OCI-LY3 (cell line): ENCODE measurements at regions not wholly inside any gene's neighbourhood (a gene's known extent, or its start where the extent isn't known, plus 50 kb on each side); places are given as distances from the start of the nearest gene placed in this dataset.

ENCODE experiments used
- H2AFZ ChIP-seq: fragments of 200-600, 300-600 bp; shearing (Covaris generic); 2 replicates; pipeline ENCODE4 v1.6.0; 2014; ENCODE audit warnings: antibody characterized with exemption, low read depth, low read length
- H3K27ac ChIP-seq: fragments of 200-600, 300-600 bp; sonication (generic); 2 replicates; pipeline ENCODE4 v1.5.1; 2014; ENCODE audit warnings: mild to moderate bottlenecking, low read length, moderate library complexity, mixed read lengths
- H3K27me3 ChIP-seq: fragments of 200-600, 300-600 bp; sonication (generic); 2 replicates; pipeline ENCODE4 v1.6.1; 2014; ENCODE audit warnings: low read depth, low read length, mixed read lengths
- H3K36me3 ChIP-seq: fragments of 200-600, 300-600 bp; sonication (generic); replicated peaks from 2 replicates; pipeline ENCODE3; 2014; ENCODE audit warnings: low read depth, low read length, mixed read lengths
- H3K4me1 ChIP-seq: fragments of 300-600, 200-600 bp; sonication (generic); 2 replicates; pipeline ENCODE4 v1.6.1; 2014; ENCODE audit warnings: low read length, mixed read lengths
- H3K4me2 ChIP-seq: fragments of 200-600, 300-600 bp; sonication (generic); 2 replicates; pipeline ENCODE4 v1.6.1; 2014; ENCODE audit warnings: low read length, mixed read lengths
- H3K4me3 ChIP-seq: fragments of 300-600, 200-600 bp; sonication (generic); 2 replicates; pipeline ENCODE4 v1.5.1; 2014; ENCODE audit warnings: antibody characterized with exemption, mild to moderate bottlenecking, low read length, moderate library complexity
- H3K79me2 ChIP-seq: fragments of 300-600, 200-600 bp; shearing (Covaris generic); 2 replicates; pipeline ENCODE4 v1.6.1; 2014; ENCODE audit warnings: mild to moderate bottlenecking, low read length, mixed read lengths
- H3K9ac ChIP-seq: fragments of 300-600, 200-600 bp; shearing (Covaris generic); 2 replicates; pipeline ENCODE4 v1.6.0; 2014; ENCODE audit warnings: mild to moderate bottlenecking, low read length, moderate library complexity
- H3K9me3 ChIP-seq: fragments of 200-600, 300-600 bp; shearing (Covaris generic); 2 replicates; pipeline ENCODE4 v1.6.1; 2014; ENCODE audit warnings: low read length, mixed read lengths; ENCODE audit not compliant: insufficient read depth
- H4K20me1 ChIP-seq: fragments of 200-600, 300-600 bp; sonication (generic); 2 replicates; pipeline ENCODE4 v1.6.1; 2016; ENCODE audit warnings: low read length, mixed read lengths; ENCODE audit not compliant: insufficient read depth
- EZH2phosphoT487 ChIP-seq: fragments of 200-600 bp; shearing (Covaris generic); IDR thresholded peaks from 2 replicates; pipeline ENCODE4 v1.6.1; 2018; ENCODE audit warnings: antibody characterized with exemption, mixed run types, low read depth
- TF ChIP-seq, protein P1 (sequence below): fragments of 200-600, 300-600 bp; sonication (generic); IDR thresholded peaks from 2 replicates; pipeline ENCODE4 v1.5.1; 2014; ENCODE audit warnings: antibody characterized with exemption, low read length, low read depth

GRCh38 chr12:127696963-127697362 lies 570.0 kb upstream of the TMEM132C start:
- Histone ChIP-seq H2AFZ (no peak overlapping the region), H3K4me3 (no peak overlapping the region), H3K9me3 (no peaks in the 10 kb centered on the region), H3K36me3 (no peaks in the 10 kb centered on the region), H3K27ac (no peak overlapping the region), H3K9ac (no peak overlapping the region), H3K4me1 (no peaks in the 10 kb centered on the region), H3K79me2 (no peaks in the 10 kb centered on the region), H3K27me3 (peaks cover 21% of the 10 kb centered on the region), H4K20me1 (no peaks in the 10 kb centered on the region), H3K4me2 (no peak overlapping the region)
- no peak for TF ChIP-seq EZH2phosphoT487
- TF ChIP-seq, protein P1, sequence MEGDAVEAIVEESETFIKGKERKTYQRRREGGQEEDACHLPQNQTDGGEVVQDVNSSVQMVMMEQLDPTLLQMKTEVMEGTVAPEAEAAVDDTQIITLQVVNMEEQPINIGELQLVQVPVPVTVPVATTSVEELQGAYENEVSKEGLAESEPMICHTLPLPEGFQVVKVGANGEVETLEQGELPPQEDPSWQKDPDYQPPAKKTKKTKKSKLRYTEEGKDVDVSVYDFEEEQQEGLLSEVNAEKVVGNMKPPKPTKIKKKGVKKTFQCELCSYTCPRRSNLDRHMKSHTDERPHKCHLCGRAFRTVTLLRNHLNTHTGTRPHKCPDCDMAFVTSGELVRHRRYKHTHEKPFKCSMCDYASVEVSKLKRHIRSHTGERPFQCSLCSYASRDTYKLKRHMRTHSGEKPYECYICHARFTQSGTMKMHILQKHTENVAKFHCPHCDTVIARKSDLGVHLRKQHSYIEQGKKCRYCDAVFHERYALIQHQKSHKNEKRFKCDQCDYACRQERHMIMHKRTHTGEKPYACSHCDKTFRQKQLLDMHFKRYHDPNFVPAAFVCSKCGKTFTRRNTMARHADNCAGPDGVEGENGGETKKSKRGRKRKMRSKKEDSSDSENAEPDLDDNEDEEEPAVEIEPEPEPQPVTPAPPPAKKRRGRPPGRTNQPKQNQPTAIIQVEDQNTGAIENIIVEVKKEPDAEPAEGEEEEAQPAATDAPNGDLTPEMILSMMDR, result no peak

DNA sequence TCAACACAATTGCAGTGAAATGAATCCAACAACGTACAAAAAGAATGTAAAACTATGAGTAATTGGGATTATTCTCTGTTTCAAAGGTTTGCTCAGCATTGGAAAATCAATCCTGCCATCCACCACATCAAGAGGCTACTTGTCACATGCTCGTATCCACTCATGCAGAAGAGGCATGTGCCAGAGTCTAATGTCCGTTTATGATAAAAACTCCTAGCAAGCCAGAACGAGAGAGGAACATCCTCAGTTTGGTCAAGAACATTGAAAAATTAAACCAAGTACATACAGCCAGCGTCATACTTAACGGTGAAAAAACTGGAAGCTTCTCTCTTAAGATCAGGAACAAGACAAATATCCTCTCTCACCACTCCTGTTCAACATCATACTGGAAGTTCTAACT lies 563.9 kb upstream of the TMEM132C start:
- no peak overlapping the region for H3K4me2 ChIP-seq

DNA sequence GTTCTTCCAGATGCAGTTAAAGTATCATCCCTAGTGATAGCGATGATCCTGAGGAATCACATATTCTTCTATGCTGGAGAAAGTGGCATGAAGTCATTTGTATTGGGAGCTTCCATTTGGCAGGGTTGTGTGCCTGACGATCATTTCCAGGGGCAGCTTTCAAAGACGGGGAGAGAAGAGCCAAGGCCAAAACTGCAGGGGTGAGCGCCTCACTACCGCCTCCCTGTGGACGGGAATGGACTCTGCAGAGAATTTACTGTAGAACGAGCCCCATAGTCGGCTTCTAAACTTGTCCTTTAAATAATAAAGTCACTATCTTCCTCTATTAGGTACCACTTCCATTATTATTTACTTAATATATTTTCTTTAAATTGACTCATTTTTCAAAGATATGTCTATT lies 555.9 kb upstream of the TMEM132C start:
- Histone ChIP-seq H3K9me3 (no peaks in the 10 kb centered on the region), H3K4me2 (no peak overlapping the region)
- TF ChIP-seq, protein P1, result peak; percentile 43
- no peak for TF ChIP-seq EZH2phosphoT487

More for the DNA sequence above, 563.9 kb upstream of the TMEM132C start:
- no peak overlapping the region for H3K9ac ChIP-seq
- no peaks in the 10 kb centered on the region for H3K9me3 ChIP-seq
- no peak overlapping the region for H3K4me3 ChIP-seq
- no peak overlapping the region for H2AFZ ChIP-seq
- TF ChIP-seq, protein P1, result no peak
- no peak for TF ChIP-seq EZH2phosphoT487
- H3K36me3 ChIP-seq, result no peaks in the 10 kb centered on the region
- peaks cover 31% of the 10 kb centered on the region; the same call in 1 of the 2 replicates for H3K27me3 ChIP-seq
- no peaks in the 10 kb centered on the region for H3K4me1 ChIP-seq
- H4K20me1 ChIP-seq, result no peaks in the 10 kb centered on the region
- H3K79me2 ChIP-seq, result no peaks in the 10 kb centered on the region
- H3K27ac ChIP-seq, result no peak overlapping the region

GRCh38 chr12:127712561-127712960 lies 554.4 kb upstream of the TMEM132C start:
- H2AFZ ChIP-seq, result no peak overlapping the region
- no peak overlapping the region for H3K4me2 ChIP-seq
- H3K4me3 ChIP-seq, result no peak overlapping the region
- H3K4me1 ChIP-seq, result no peaks in the 10 kb centered on the region
- no peaks in the 10 kb centered on the region for H3K9me3 ChIP-seq
- H3K9ac ChIP-seq, result no peak overlapping the region
- H3K79me2 ChIP-seq, result no peaks in the 10 kb centered on the region
- no peaks in the 10 kb centered on the region for H4K20me1 ChIP-seq
- no peak overlapping the region for H3K27ac ChIP-seq
- TF ChIP-seq, protein P1, result no peak
- no peak for TF ChIP-seq EZH2phosphoT487
- H3K36me3 ChIP-seq, result no peaks in the 10 kb centered on the region
- 0 out of 2 replicates have a peak, but pooled peaks cover 9% of the 10 kb centered on the region for H3K27me3 ChIP-seq

More for the DNA sequence above, 555.9 kb upstream of the TMEM132C start:
- H3K27ac ChIP-seq, result no peak overlapping the region
- no peaks in the 10 kb centered on the region for H3K4me1 ChIP-seq
- H3K4me3 ChIP-seq, result no peak overlapping the region
- no peak overlapping the region for H3K9ac ChIP-seq
- no peaks in the 10 kb centered on the region for H3K27me3 ChIP-seq
- no peaks in the 10 kb centered on the region for H4K20me1 ChIP-seq
- H2AFZ ChIP-seq, result no peak overlapping the region
- H3K79me2 ChIP-seq, result no peaks in the 10 kb centered on the region
- no peaks in the 10 kb centered on the region for H3K36me3 ChIP-seq
